GM12878 (cell line): ENCODE measurements at regions not wholly inside any gene's neighbourhood (a gene's known extent, or its start where the extent isn't known, plus 50 kb on each side); places are given as distances from the start of the nearest gene placed in this dataset.

ENCODE experiments used
- ATAC-seq: fragments of 200-7000 bp; cut with Tn5 transposase; 3 replicates; pipeline ENCODE4 v1.9.1; 2020; ENCODE audit warnings: mild to moderate bottlenecking, moderate library complexity
- BruUV-seq: library from RNA; stranded (reverse); fragments of 400-500 nt; replicated peaks from 2 replicates; lab custom pipeline; 2021; lab: Mats Ljungman, UMichigan
- CTCF ChIA-PET: fragments of 300-600 bp; sonication (Branson Sonifier 250); formaldehyde crosslinking; extraction: SDS; loops from one replicate; lab custom pipeline; 2021; ENCODE audit warnings: inconsistent platforms; lab: Yijun Ruan, JAX
- POLR2A ChIA-PET: fragments of 350-600 bp; formaldehyde crosslinking; extraction: SDS; loops from one replicate; lab custom pipeline; 2021; ENCODE audit warnings: inconsistent platforms; lab: Charles Lee
- RAD21 ChIA-PET: fragments of 300-600 bp; sonication (Branson Sonifier 250); formaldehyde crosslinking; loops from one replicate; lab custom pipeline; 2023; ENCODE audit warnings: antibody characterized with exemption; ENCODE audit not compliant: unreplicated experiment; lab: Charles Lee
- SMC1A ChIA-PET: fragments of 300-600 bp; sonication (Branson Sonifier 250); formaldehyde crosslinking; loops from one replicate; lab custom pipeline; 2023; ENCODE audit not compliant: unreplicated experiment, uncharacterized antibody; lab: Charles Lee
- DNase-seq: peaks from one replicate; pipeline ENCODE4 v3.0.0-alpha.2; 2011; ENCODE audit warnings: low read depth, low spot score
- FAIRE-seq: peaks from 3 replicates; lab custom pipeline; 2011; peaks lifted over from hg19 to GRCh38; lab: Jason Lieb, UNC
- H2AFZ ChIP-seq: 2 replicates; pipeline ENCODE4 v1.6.0; 2011; ENCODE audit warnings: low read depth, low read length, control low read depth; ENCODE audit not compliant: control insufficient read depth
- H3K27ac ChIP-seq: 2 replicates; pipeline ENCODE4 v1.5.1; 2011; ENCODE audit warnings: control low read depth; ENCODE audit not compliant: control insufficient read depth, insufficient read depth
- H3K27me3 ChIP-seq, 2 experiments: replicated peaks in 1 of 2; 2 replicates each; pipeline versions ENCODE4 v1.6.0 to v1.6.1; 2011; ENCODE audit warnings: low read length in 1 of 2; ENCODE audit not compliant: control insufficient read depth in 2 of 2, insufficient read depth in 2 of 2
- H3K36me3 ChIP-seq, 2 experiments: 2 replicates each; pipeline ENCODE4 v1.5.1; 2011; ENCODE audit warnings: low read length in 1 of 2; ENCODE audit not compliant: control insufficient read depth in 2 of 2, insufficient read depth in 2 of 2
- H3K4me1 ChIP-seq: 2 replicates; pipeline ENCODE4 v1.6.1; 2011; ENCODE audit warnings: mild to moderate bottlenecking, low read length, moderate library complexity, mixed read lengths; ENCODE audit not compliant: control insufficient read depth, insufficient read depth
- H3K4me2 ChIP-seq: 2 replicates; pipeline ENCODE4 v1.6.0; 2011; ENCODE audit warnings: control low read depth; ENCODE audit not compliant: control insufficient read depth, insufficient read depth
- H3K4me3 ChIP-seq: fragments of 200-600 bp; sonication (generic); 2 replicates; pipeline ENCODE4 v1.5.1; 2016
- H3K79me2 ChIP-seq: 2 replicates; pipeline ENCODE4 v1.6.0; 2011; ENCODE audit warnings: low read length; ENCODE audit not compliant: control insufficient read depth, insufficient read depth
- H3K9ac ChIP-seq: 2 replicates; pipeline ENCODE4 v1.8.0; 2011; ENCODE audit warnings: low read length, control low read depth, mixed read lengths; ENCODE audit not compliant: control insufficient read depth, insufficient read depth
- H3K9me3 ChIP-seq: replicated peaks from 3 replicates; pipeline ENCODE4 v1.5.1; 2011; ENCODE audit warnings: mild to moderate bottlenecking, low read length; ENCODE audit not compliant: control insufficient read depth, insufficient read depth
- H4K20me1 ChIP-seq: 2 replicates; pipeline ENCODE4 v1.6.0; 2011; ENCODE audit not compliant: control insufficient read depth, insufficient read depth
- BRCA1 ChIP-seq: IDR thresholded peaks from 2 replicates; pipeline ENCODE4 v1.6.1; 2011; ENCODE audit warnings: low read depth, low read length, improper control_type of control experiment
- KDM1A ChIP-seq: fragments of 200-600 bp; sonication (generic); IDR thresholded peaks from 2 replicates; pipeline ENCODE4 v1.6.1; 2016; ENCODE audit warnings: borderline replicate concordance
- MYB ChIP-seq: fragments of 150-350 bp; IDR thresholded peaks from 2 replicates; pipeline ENCODE4 v1.6.1; 2014; ENCODE audit warnings: mild to moderate bottlenecking, low read depth, low read length, borderline replicate concordance
- NFYA ChIP-seq: IDR thresholded peaks from 2 replicates; pipeline ENCODE4 v1.6.1; 2011; ENCODE audit warnings: low read depth, mild to moderate bottlenecking, low read length, improper control_type of control experiment, borderline replicate concordance
- PAX5 ChIP-seq: IDR thresholded peaks from 2 replicates; pipeline ENCODE4 v1.6.1; 2011; ENCODE audit warnings: low read depth, low read length, borderline replicate concordance
- ZBED1 ChIP-seq: IDR thresholded peaks from 2 replicates; pipeline ENCODE4 v1.6.1; 2016; ENCODE audit warnings: borderline replicate concordance
- ZNF24 ChIP-seq: fragments of 450-650 bp; IDR thresholded peaks from 2 replicates; pipeline ENCODE4 v1.6.1; 2017; ENCODE audit warnings: antibody characterized with exemption, mild to moderate bottlenecking
- ZSCAN29 ChIP-seq: fragments of 450-650 bp; IDR thresholded peaks from 2 replicates; pipeline ENCODE4 v1.6.1; 2017; ENCODE audit warnings: mild to moderate bottlenecking, moderate library complexity
- whole genome bisulfite sequencing: methylation state at CpG from one replicate; pipeline ENCODE4 v1.1.6; 2016; ENCODE audit warnings: low lambda C conversion rate; ENCODE audit not compliant: insufficient replicate concordance, insufficient coverage; ENCODE audit errors: missing lambda C conversion rate; 5-methylcytosine and 5-hydroxymethylcytosine counted together
- in situ Hi-C: fragments of 300-500 bp; cut with MboI; formaldehyde crosslinking; loops from 9 replicates; pipeline ENCODE4 v1.14.3; 2018; ENCODE audit warnings: mixed read lengths
- intact Hi-C: fragments of 100-400 bp; cut with micrococcal nuclease; formaldehyde crosslinking; loops from one replicate; pipeline ENCODE4 v1.14.2; 2022; ENCODE audit not compliant: unreplicated experiment
- TF ChIP-seq, protein P1 (sequence below): fragments of 450-650 bp; IDR thresholded peaks from 2 replicates; pipeline ENCODE4 v1.6.1; 2016; ENCODE audit warnings: mild to moderate bottlenecking
- TF ChIP-seq, protein P2 (sequence below): fragments of 450-650 bp; IDR thresholded peaks from 2 replicates; pipeline ENCODE4 v1.6.1; 2017; ENCODE audit warnings: mild to moderate bottlenecking
- TF ChIP-seq, protein P3 (sequence below): fragments of 450-650 bp; IDR thresholded peaks from 2 replicates; pipeline ENCODE4 v1.6.1; 2017; ENCODE audit warnings: mild to moderate bottlenecking, low read depth, inconsistent platforms; ENCODE audit not compliant: poor library complexity, severe bottlenecking

DNA sequence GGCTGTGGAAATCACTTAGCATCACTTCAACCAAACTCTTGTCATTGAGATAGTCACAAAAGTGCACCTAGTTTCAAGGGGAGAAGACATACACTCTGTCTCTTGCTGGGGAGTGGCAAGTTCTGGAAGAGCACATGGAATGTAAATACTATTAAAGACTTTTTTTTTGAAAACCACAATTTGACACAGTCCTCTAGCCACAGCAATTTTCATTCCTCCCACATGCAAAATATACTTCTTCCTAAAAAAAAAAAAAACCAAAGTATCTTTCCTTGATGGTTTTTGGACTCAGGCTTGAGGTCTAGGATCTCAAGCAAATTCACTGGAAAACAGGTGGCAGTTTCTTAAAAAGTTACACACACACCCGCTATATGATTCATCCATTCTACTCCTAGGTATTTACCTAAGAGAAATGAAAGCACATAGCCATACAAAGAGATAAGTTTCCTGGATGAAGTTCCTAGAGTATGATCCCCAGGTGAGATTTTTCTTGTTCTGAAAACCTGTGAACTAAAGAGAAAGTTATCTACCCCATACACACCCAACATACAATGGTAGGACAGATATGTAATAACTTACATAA, 295.8 kb downstream of the SP3 start:
- no TSS peak for BruUV-seq
- TF ChIP-seq MYB = no peak
- no peak for TF ChIP-seq NFYA
- TF ChIP-seq PAX5 = no peak
- no peak for TF ChIP-seq ZSCAN29
- no peak for TF ChIP-seq KDM1A
- TF ChIP-seq, protein P1, sequence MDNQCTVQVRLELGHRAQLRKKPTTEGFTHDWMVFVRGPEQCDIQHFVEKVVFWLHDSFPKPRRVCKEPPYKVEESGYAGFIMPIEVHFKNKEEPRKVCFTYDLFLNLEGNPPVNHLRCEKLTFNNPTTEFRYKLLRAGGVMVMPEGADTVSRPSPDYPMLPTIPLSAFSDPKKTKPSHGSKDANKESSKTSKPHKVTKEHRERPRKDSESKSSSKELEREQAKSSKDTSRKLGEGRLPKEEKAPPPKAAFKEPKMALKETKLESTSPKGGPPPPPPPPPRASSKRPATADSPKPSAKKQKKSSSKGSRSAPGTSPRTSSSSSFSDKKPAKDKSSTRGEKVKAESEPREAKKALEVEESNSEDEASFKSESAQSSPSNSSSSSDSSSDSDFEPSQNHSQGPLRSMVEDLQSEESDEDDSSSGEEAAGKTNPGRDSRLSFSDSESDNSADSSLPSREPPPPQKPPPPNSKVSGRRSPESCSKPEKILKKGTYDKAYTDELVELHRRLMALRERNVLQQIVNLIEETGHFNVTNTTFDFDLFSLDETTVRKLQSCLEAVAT = no peak
- ATAC-seq (no peak), DNase-seq (no peak), FAIRE-seq (no peak)
- no peaks in the 10 kb centered on the region for H4K20me1 ChIP-seq
- intact Hi-C loops = no loop called here
- ChIA-PET SMC1A (interaction anchor here (0.8 kb wide), 1 partner anchor 9 kb away, joined by 3 read pairs; no protein-coding TSS in a partner anchor), POLR2A (no interaction called here), CTCF (no interaction called here), RAD21 (interaction anchor here (0.5 kb wide), 1 partner anchor 381 kb away, joined by 3 read pairs; no protein-coding TSS in a partner anchor)
- no peak overlapping the region for H3K27ac ChIP-seq
- 95% methylated on average over 1 of the region's 1 CpG for WGBS
- no peaks in the 10 kb centered on the region for H3K36me3 ChIP-seq
- no peaks in the 10 kb centered on the region for H3K79me2 ChIP-seq
- peaks cover 0 to 1% of the 10 kb centered on the region in 2 experiments; a peak in 1 of 4 replicates for H3K27me3 ChIP-seq
- no peak overlapping the region for H2AFZ ChIP-seq
- H3K4me2 ChIP-seq = no peak overlapping the region
- H3K9me3 ChIP-seq = no peaks in the 10 kb centered on the region
- no peaks in the 10 kb centered on the region for H3K4me1 ChIP-seq
- no peak overlapping the region for H3K4me3 ChIP-seq
- H3K9ac ChIP-seq = no peak overlapping the region
- in situ Hi-C loops = no loop called here

DNA sequence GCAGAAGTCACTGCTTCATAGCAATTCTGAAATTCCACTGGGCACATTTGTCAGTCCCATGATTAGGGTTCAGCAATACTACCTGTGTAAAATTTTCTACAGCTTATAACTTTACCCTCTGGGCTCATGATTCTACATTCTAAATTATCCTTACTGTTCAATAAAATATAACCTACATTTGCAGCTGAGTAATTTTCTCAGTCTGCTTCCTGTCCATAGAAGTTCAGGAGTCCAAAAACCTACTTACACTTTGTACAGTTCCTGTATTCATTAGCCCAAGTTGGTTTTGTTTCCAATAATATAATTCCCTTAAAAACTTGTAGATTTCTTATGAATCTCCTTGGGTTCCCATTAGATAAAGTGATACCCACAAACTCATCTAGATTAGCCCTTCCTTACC, 295.3 kb downstream of the SP3 start:
- no peak overlapping the region for H3K4me2 ChIP-seq
- FAIRE-seq (no peak), ATAC-seq (no peak), DNase-seq (no peak)
- no peaks in the 10 kb centered on the region for H4K20me1 ChIP-seq
- H3K9me3 ChIP-seq = no peaks in the 10 kb centered on the region
- intact Hi-C loops = no loop called here
- H3K4me1 ChIP-seq = no peaks in the 10 kb centered on the region
- in situ Hi-C loops = no loop called here
- ChIA-PET CTCF (no interaction called here), SMC1A (interaction anchor here (0.8 kb wide), 1 partner anchor 9 kb away, joined by 3 read pairs; no protein-coding TSS in a partner anchor), POLR2A (no interaction called here), RAD21 (no interaction called here)
- H3K36me3 ChIP-seq = no peaks in the 10 kb centered on the region
- BruUV-seq = no TSS peak
- no peak overlapping the region for H3K9ac ChIP-seq
- H3K27me3 ChIP-seq = 0 out of 4 replicates have a peak, but pooled peaks cover 0 to 1% of the 10 kb centered on the region in 2 experiments
- H2AFZ ChIP-seq = no peak overlapping the region
- H3K4me3 ChIP-seq = no peak overlapping the region
- H3K27ac ChIP-seq = no peak overlapping the region
- no peaks in the 10 kb centered on the region for H3K79me2 ChIP-seq
- TF ChIP-seq ZNF24 = no peak
- TF ChIP-seq BRCA1 = no peak
- TF ChIP-seq, protein P1 = no peak
- TF ChIP-seq, protein P2, sequence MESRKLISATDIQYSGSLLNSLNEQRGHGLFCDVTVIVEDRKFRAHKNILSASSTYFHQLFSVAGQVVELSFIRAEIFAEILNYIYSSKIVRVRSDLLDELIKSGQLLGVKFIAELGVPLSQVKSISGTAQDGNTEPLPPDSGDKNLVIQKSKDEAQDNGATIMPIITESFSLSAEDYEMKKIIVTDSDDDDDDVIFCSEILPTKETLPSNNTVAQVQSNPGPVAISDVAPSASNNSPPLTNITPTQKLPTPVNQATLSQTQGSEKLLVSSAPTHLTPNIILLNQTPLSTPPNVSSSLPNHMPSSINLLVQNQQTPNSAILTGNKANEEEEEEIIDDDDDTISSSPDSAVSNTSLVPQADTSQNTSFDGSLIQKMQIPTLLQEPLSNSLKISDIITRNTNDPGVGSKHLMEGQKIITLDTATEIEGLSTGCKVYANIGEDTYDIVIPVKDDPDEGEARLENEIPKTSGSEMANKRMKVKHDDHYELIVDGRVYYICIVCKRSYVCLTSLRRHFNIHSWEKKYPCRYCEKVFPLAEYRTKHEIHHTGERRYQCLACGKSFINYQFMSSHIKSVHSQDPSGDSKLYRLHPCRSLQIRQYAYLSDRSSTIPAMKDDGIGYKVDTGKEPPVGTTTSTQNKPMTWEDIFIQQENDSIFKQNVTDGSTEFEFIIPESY = no peak
- no peak for TF ChIP-seq ZBED1
- TF ChIP-seq, protein P3, sequence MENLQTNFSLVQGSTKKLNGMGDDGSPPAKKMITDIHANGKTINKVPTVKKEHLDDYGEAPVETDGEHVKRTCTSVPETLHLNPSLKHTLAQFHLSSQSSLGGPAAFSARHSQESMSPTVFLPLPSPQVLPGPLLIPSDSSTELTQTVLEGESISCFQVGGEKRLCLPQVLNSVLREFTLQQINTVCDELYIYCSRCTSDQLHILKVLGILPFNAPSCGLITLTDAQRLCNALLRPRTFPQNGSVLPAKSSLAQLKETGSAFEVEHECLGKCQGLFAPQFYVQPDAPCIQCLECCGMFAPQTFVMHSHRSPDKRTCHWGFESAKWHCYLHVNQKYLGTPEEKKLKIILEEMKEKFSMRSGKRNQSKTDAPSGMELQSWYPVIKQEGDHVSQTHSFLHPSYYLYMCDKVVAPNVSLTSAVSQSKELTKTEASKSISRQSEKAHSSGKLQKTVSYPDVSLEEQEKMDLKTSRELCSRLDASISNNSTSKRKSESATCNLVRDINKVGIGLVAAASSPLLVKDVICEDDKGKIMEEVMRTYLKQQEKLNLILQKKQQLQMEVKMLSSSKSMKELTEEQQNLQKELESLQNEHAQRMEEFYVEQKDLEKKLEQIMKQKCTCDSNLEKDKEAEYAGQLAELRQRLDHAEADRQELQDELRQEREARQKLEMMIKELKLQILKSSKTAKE = no peak
